Psoas muscle (tissue), 7 donors: ENCODE measurements at regions not wholly inside any gene's neighbourhood (a gene's known extent, or its start where the extent isn't known, plus 50 kb on each side); places are given as distances from the start of the nearest gene placed in this dataset.

ENCODE experiments used
- ATAC-seq, 4 donors: fragments of 200-7000 bp; cut with Tn5 transposase; one replicate each; pipeline ENCODE4 v1.9.1; 2020; ENCODE audit warnings: moderate library complexity in 3 of 4, mild to moderate bottlenecking in 2 of 4
- DNase-seq, 2 donors: peaks; one replicate each; pipeline ENCODE4 v3.0.0-alpha.2; 2020
- H3K27ac ChIP-seq: fragments of 200-600 bp; one replicate; pipeline ENCODE4 v1.8.0; 2022
- H3K27me3 ChIP-seq, 3 donors: fragments of 200-600 bp in 1 of 3; one replicate each; pipeline versions ENCODE4 v1.6.1 to v1.8.0; 2013 to 2022; ENCODE audit warnings: low read length in 2 of 3, mild to moderate bottlenecking in 2 of 3, moderate library complexity in 1 of 3; ENCODE audit not compliant: insufficient read depth in 3 of 3
- H3K36me3 ChIP-seq, 2 donors: fragments of 200-600 bp in 1 of 2; one replicate each; pipeline versions ENCODE4 v1.6.1 to v1.8.0; 2013 to 2022; ENCODE audit warnings: low read depth in 1 of 2, mild to moderate bottlenecking in 1 of 2, moderate library complexity in 1 of 2; ENCODE audit not compliant: insufficient read depth in 1 of 2
- H3K4me1 ChIP-seq: fragments of 200-600 bp; one replicate; pipeline ENCODE4 v1.8.0; 2022
- H3K4me3 ChIP-seq: fragments of 200-600 bp; one replicate; pipeline ENCODE4 v1.8.0; 2022; ENCODE audit warnings: mild to moderate bottlenecking
- H3K9me3 ChIP-seq: fragments of 200-600 bp; one replicate; pipeline ENCODE4 v1.8.0; 2022
- WGBS, 3 donors: extraction: QIAGEN DNeasy Blood & Tissue Kit; methylation state at CpG; one replicate each; pipeline versions ENCODE4 v1.1.6 to v1.1.7; 2013; 5-methylcytosine and 5-hydroxymethylcytosine counted together
- intact Hi-C, 2 donors: fragments of 100-400 bp; cut with DNase I; formaldehyde crosslinking; loops; one replicate each; pipeline versions ENCODE4 v1.11.0 to v1.14.2; 2022
- TF ChIP-seq, protein P1 (sequence below): fragments of 200-600 bp; IDR thresholded peaks from one replicate; pipeline ENCODE4 v1.8.0; 2022; ENCODE audit warnings: antibody characterized with exemption
- donor health status: healthy with polysubstance abuse.
- donor health status: DM: no; HTN: no; CAD: no; lungs with moderate emphysema.
- donor health status: Bipolar disorder and iron deficiency.
- donor health status: healthy.
- donor health status: DM: yes; HTN: yes; CAD: no.
- donor health status: DM: no; HTN: no; CAD: no.
- donor health status: DM: yes; HTN: yes; CAD: no.

DNA sequence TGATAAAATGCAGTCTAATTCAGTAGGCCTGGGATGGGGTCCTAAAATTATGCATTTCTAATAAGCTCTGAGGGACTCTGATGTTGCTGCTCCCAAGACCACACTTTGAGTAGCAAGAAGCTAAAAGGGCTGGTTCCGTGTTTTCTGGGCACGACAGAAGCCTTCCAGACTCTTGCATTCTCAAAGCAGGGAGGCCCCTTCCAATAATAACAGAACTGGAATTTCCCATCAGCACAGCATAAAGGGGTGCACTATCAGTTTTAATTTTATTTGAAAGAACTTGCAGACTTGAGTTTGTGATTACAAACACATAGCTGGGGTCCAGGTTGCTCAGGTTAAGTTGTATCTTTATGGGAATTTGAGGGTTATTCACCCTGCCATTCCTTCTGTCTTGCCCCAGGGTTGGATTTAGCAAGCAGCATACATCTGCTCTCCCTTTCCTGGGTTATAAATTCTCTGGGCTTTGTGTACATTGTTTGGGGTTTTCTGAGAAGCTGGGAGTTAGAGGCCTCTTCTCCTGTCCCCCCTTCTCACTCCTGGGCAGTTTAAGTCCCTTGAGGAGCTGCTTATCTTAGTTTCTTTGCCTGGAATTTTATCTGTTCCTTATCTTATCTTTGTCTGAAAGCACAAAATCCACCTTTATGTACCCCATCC lies 94.2 kb upstream of the SLC2A1 start:
- Histone ChIP-seq H3K36me3 (no peaks in the 10 kb centered on the region), H3K4me1 (no peaks in the 10 kb centered on the region), H3K27ac (no peak overlapping the region), H3K27me3 (peaks cover 0 to 23% (median 0%) of the 10 kb centered on the region in 3 donors), H3K9me3 (no peaks in the 10 kb centered on the region), H3K4me3 (no peak overlapping the region)
- intact Hi-C loops: no loop called here
- ATAC-seq (no peak), DNase-seq (no peak)
- WGBS, 3 donors: 67 to 86% (median 84%) methylated on average over 2 of the region's 2 CpGs
- TF ChIP-seq, protein P1, sequence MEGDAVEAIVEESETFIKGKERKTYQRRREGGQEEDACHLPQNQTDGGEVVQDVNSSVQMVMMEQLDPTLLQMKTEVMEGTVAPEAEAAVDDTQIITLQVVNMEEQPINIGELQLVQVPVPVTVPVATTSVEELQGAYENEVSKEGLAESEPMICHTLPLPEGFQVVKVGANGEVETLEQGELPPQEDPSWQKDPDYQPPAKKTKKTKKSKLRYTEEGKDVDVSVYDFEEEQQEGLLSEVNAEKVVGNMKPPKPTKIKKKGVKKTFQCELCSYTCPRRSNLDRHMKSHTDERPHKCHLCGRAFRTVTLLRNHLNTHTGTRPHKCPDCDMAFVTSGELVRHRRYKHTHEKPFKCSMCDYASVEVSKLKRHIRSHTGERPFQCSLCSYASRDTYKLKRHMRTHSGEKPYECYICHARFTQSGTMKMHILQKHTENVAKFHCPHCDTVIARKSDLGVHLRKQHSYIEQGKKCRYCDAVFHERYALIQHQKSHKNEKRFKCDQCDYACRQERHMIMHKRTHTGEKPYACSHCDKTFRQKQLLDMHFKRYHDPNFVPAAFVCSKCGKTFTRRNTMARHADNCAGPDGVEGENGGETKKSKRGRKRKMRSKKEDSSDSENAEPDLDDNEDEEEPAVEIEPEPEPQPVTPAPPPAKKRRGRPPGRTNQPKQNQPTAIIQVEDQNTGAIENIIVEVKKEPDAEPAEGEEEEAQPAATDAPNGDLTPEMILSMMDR: no peak

DNA sequence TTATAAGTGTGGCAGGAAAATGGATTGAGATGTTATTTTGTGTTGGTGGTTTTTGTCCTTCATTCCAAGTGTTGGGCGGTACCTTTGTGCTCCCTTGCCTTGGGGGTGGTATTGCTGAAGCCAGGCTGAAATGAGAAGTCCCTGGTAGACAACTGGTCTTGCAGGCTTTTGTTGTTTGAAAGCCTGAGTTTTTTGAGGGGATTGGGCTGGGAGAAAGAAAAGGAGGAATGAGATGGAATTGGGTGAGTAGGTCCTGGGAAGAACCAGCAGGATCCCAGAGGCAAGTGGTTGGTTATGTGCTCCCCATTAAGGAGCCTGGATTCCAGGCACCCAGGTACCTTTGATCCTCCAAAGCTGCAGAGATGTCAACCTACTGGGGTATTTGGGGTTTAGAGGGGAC lies 93.7 kb upstream of the SLC2A1 start:
- no peaks in the 10 kb centered on the region for H3K9me3 ChIP-seq
- H3K27ac ChIP-seq: no peak overlapping the region
- DNase-seq (no peak), ATAC-seq (no peak)
- H3K36me3 ChIP-seq: no peaks in the 10 kb centered on the region
- H3K4me3 ChIP-seq: no peak overlapping the region
- intact Hi-C loops: no loop called here
- H3K27me3 ChIP-seq: peaks cover 0 to 17% (median 0%) of the 10 kb centered on the region in 3 donors
- no peaks in the 10 kb centered on the region for H3K4me1 ChIP-seq
- TF ChIP-seq, protein P1: no peak
- WGBS, 3 donors: 92 to 95% (median 93%) methylated on average over 1 of the region's 1 CpG

GRCh38 chr1:43049481-43049880 lies 90.8 kb upstream of the SLC2A1 start:
- TF ChIP-seq, protein P1: no peak
- Histone ChIP-seq H3K36me3 (no peaks in the 10 kb centered on the region), H3K4me1 (no peaks in the 10 kb centered on the region), H3K4me3 (no peak overlapping the region), H3K27ac (no peak overlapping the region), H3K9me3 (no peaks in the 10 kb centered on the region), H3K27me3 (peaks cover 0 to 6% (median 0%) of the 10 kb centered on the region in 3 donors)
- 20 to 56% (median 38%) methylated on average over 2 of the region's 2 CpGs for WGBS, 3 donors
- ATAC-seq (no peak), DNase-seq (no peak)
- intact Hi-C loops: no loop called here

DNA sequence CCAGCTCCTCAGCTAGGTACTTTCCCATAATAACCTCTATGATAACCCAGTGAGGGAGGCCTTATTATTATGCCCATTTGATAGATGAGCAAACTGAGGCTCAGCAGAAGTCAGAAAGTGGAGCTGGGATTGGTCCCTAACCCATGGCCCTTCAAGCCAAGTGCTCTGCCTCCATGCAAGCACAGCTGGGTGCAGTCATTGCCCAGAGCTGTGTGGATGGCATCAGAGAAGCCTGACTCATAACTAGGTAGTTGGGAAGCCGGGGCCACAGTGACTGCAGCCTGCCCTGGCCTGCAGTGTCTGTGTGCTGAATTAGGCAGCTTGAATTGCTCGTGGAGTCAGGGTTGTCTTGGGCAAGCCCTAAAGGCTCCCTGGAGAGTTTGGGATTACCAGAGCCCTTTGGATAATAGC lies 89.9 kb upstream of the SLC2A1 start:
- H3K9me3 ChIP-seq: no peaks in the 10 kb centered on the region
- H3K4me1 ChIP-seq: no peaks in the 10 kb centered on the region
- H3K36me3 ChIP-seq: no peaks in the 10 kb centered on the region
- DNase-seq (no peak), ATAC-seq (no peak)
- TF ChIP-seq, protein P1: no peak
- WGBS, 3 donors: 25 to 52% (median 30%) methylated on average over 2 of the region's 2 CpGs
- intact Hi-C loops: no loop called here
- peaks cover 0 to 6% (median 0%) of the 10 kb centered on the region in 3 donors for H3K27me3 ChIP-seq
- no peak overlapping the region for H3K27ac ChIP-seq
- no peak overlapping the region for H3K4me3 ChIP-seq

DNA sequence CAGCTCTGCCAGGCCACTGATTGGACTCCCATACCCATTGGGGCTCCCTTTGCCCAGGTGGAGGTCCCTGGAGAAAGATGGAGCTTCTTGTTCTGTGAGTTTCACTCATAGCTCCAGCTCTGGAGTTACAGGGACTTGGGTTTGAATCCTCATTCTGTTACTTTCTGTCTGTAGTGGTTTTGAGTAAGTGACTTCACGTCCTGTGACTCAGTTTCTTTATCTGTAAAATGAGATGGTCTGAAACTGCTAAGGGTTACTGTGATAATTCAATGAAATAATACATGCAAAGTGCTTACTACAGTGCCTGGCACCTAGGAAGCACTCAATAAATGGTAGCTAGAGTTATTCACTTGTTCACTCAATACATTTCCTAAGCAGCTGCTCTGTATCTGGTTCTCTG lies 88.5 kb upstream of the SLC2A1 start:
- no peak overlapping the region for H3K4me3 ChIP-seq
- no peak for DNase-seq
- H3K9me3 ChIP-seq: no peaks in the 10 kb centered on the region
- H3K36me3 ChIP-seq: no peaks in the 10 kb centered on the region
- TF ChIP-seq, protein P1: no peak
- no peak for ATAC-seq
- H3K27me3 ChIP-seq: peaks cover 0 to 6% (median 0%) of the 10 kb centered on the region in 3 donors
- intact Hi-C loops: no loop called here
- WGBS, 3 donors: 86 to 94% (median 87%) methylated on average over 1 of the region's 1 CpG
- H3K27ac ChIP-seq: no peak overlapping the region
- no peaks in the 10 kb centered on the region for H3K4me1 ChIP-seq
